ENCODE measurements at regions not wholly inside any gene's neighbourhood (a gene's known extent, or its start where the extent isn't known, plus 50 kb on each side); places are given as distances from the start of the nearest gene placed in this dataset.
A peak's percentile ranks its signal among the peaks of the same experiment; 100 is the strongest.

GRCh38 chr3:160622263-160623045 is 54.5 kb upstream of the ARL14 start:
- Mint-ChIP-seq H3K27ac (ENCODE audit: unreplicated experiment) (no peak overlapping the region), H3K9me3 (ENCODE audit: low read depth, unreplicated experiment) (no peaks in the 10 kb centered on the region), H3K4me3 (ENCODE audit: low read depth, unreplicated experiment) (no peak overlapping the region), H3K36me3 (ENCODE audit: insufficient read depth, unreplicated experiment) (no peaks in the 10 kb centered on the region), H3K27me3 (ENCODE audit: unreplicated experiment) (no peaks in the 10 kb centered on the region), H3K4me1 (ENCODE audit: low read depth, unreplicated experiment) (peaks cover 41% of the 10 kb centered on the region)
- DNase-seq = no peak
- TF ChIP-seq CTCF (IDR thresholded peaks at IDR 0.05; ENCODE audit: unreplicated experiment) = no peak
- no TSS peak for BruUV-seq (replicated peaks)
- CTCF ChIA-PET = interaction anchor here (0.6 to 1.1 kb wide), 3 partner anchors 26 to 1231 kb away, joined by 3 to 5 read pairs (median 3); no protein-coding TSS in a partner anchor
- intact Hi-C loops (cut with micrococcal nuclease; ENCODE audit: unreplicated experiment) = no loop called here

DNA sequence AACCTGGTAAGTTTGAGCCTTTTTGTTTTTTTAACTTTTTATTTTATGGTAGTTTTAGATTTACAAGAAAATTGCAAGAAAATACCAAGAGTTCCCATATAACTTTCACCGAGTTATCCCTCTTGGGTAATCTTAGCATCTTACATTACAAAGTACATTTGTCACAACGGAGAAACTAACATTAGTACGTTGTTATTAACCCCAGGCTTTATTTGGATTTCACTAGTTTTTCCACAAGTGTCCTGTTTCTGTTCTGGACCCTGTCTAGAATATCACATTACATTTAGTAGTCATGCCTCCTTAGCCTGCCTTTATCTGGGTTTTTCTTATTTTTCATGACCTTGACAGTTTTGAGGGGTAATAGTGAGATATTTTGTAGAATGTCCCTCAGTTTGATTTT is 53.5 kb upstream of the KPNA4 start:
- no peaks in the 10 kb centered on the region for H3K9me3 Mint-ChIP-seq (ENCODE audit: low read depth, unreplicated experiment)
- no peak for DNase-seq
- H3K27ac Mint-ChIP-seq (ENCODE audit: unreplicated experiment) = no peak overlapping the region
- intact Hi-C loops (cut with micrococcal nuclease; ENCODE audit: unreplicated experiment) = no loop called here
- BruUV-seq (replicated peaks) = no TSS peak
- H3K27me3 Mint-ChIP-seq (ENCODE audit: unreplicated experiment) = no peaks in the 10 kb centered on the region
- H3K36me3 Mint-ChIP-seq (ENCODE audit: insufficient read depth, unreplicated experiment) = no peaks in the 10 kb centered on the region
- CTCF ChIA-PET = interaction anchor here (0.6 to 1.8 kb wide), 5 partner anchors 25 to 801 kb away, joined by 4 to 6 read pairs (median 4); no protein-coding TSS in a partner anchor
- peaks cover 53% of the 10 kb centered on the region for H3K4me1 Mint-ChIP-seq (ENCODE audit: low read depth, unreplicated experiment)
- no peak for TF ChIP-seq CTCF (IDR thresholded peaks at IDR 0.05; ENCODE audit: unreplicated experiment)
- H3K4me3 Mint-ChIP-seq (ENCODE audit: low read depth, unreplicated experiment) = no peak overlapping the region

DNA sequence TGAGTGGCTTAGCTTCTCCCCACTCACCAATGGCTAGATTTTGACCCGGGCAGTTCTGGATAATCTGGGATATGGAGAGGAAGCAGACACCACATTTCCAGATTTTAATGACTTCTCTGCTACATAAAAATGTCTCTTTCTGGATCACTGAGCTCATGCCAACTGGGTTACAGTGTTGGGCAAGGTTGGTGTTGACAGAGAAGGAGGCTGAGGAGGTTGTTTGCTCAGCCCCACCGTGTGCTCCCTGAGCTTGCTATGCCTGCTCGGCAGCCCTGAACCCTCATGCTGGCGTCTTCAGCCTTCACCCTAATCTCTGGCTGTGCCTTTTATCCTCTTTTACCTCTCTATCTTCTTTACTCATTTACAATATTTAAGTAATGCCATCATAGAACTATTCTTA is 53.0 kb upstream of the KPNA4 start:
- intact Hi-C loops (cut with micrococcal nuclease; ENCODE audit: unreplicated experiment) = no loop called here
- TF ChIP-seq CTCF (IDR thresholded peaks at IDR 0.05; ENCODE audit: unreplicated experiment) = no peak
- H3K27ac Mint-ChIP-seq (ENCODE audit: unreplicated experiment) = no peak overlapping the region
- H3K4me1 Mint-ChIP-seq (ENCODE audit: low read depth, unreplicated experiment) = peaks cover 53% of the 10 kb centered on the region
- H3K9me3 Mint-ChIP-seq (ENCODE audit: low read depth, unreplicated experiment) = no peaks in the 10 kb centered on the region
- BruUV-seq (replicated peaks) = no TSS peak
- H3K36me3 Mint-ChIP-seq (ENCODE audit: insufficient read depth, unreplicated experiment) = no peaks in the 10 kb centered on the region
- H3K27me3 Mint-ChIP-seq (ENCODE audit: unreplicated experiment) = no peaks in the 10 kb centered on the region
- DNase-seq = peak; percentile 53
- CTCF ChIA-PET = interaction anchor here (0.6 to 1.8 kb wide), 5 partner anchors 25 to 802 kb away, joined by 4 to 6 read pairs (median 4); no protein-coding TSS in a partner anchor
- H3K4me3 Mint-ChIP-seq (ENCODE audit: low read depth, unreplicated experiment) = no peak overlapping the region

DNA sequence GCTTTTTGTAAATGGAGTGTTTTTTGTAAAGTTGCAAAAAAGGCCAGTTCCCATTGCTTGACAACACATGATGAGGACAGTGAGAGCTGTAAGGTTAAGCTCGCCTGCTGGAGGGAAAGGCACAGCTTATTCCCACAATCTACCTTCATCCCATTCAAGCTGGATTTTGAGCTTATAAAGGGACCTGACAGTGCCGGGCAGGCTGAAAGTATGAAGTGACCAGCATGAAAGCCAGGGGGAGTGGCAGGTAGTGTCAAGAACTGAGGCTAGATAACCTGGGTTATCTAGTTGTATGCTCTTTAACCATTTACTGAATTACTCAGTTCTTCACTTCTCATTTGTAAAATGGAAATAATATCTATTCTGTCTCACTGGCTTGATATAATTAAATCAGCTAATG is 52.3 kb upstream of the KPNA4 start:
- no peak overlapping the region for H3K27ac Mint-ChIP-seq (ENCODE audit: unreplicated experiment)
- no peak overlapping the region for H3K4me3 Mint-ChIP-seq (ENCODE audit: low read depth, unreplicated experiment)
- H3K27me3 Mint-ChIP-seq (ENCODE audit: unreplicated experiment) = no peaks in the 10 kb centered on the region
- DNase-seq = no peak
- no peaks in the 10 kb centered on the region for H3K36me3 Mint-ChIP-seq (ENCODE audit: insufficient read depth, unreplicated experiment)
- no peak for TF ChIP-seq CTCF (IDR thresholded peaks at IDR 0.05; ENCODE audit: unreplicated experiment)
- no peaks in the 10 kb centered on the region for H3K9me3 Mint-ChIP-seq (ENCODE audit: low read depth, unreplicated experiment)
- no TSS peak for BruUV-seq (replicated peaks)
- CTCF ChIA-PET = interaction anchor here (1.1 to 1.8 kb wide), 2 partner anchors 26 to 733 kb away, joined by 4 to 6 read pairs; no protein-coding TSS in a partner anchor
- H3K4me1 Mint-ChIP-seq (ENCODE audit: low read depth, unreplicated experiment) = peaks cover 53% of the 10 kb centered on the region
- intact Hi-C loops (cut with micrococcal nuclease; ENCODE audit: unreplicated experiment) = no loop called here

All from Calu3 (cell line).